ENCODE measurements at regions not wholly inside any gene's neighbourhood (a gene's known extent, or its start where the extent isn't known, plus 50 kb on each side); places are given as distances from the start of the nearest gene placed in this dataset.

GRCh38 chrX:9108054-9108453 lies 74.1 kb upstream of the FAM9B start:
- H3K4me1 ChIP-seq (ENCODE audit: insufficient read depth), result no peaks in the 10 kb centered on the region
- no peaks in the 10 kb centered on the region for H3F3A ChIP-seq (replicated peaks; ENCODE audit: low read depth)
- no peaks in the 10 kb centered on the region for H3K27me3 Mint-ChIP-seq (ENCODE audit: insufficient read depth, low read depth, poor library complexity)
- H3K4me3 Mint-ChIP-seq, result no peak overlapping the region
- TF ChIP-seq STAT1 (IDR thresholded peaks at IDR 0.05; ENCODE audit: unreplicated experiment) (no peak), CREB1 (CRISPR knock-in tag; IDR thresholded peaks at IDR 0.05; ENCODE audit: low read depth) (no peak), ZNF331 (CRISPR knock-in tag; IDR thresholded peaks at IDR 0.05; ENCODE audit: low read depth) (no peak), EZH2 (IDR thresholded peaks at IDR 0.05; ENCODE audit: low read depth, unreplicated experiment) (no peak), ETS1 (IDR thresholded peaks at IDR 0.05) (no peak), CTCF (conservative IDR thresholded peaks at IDR 0.05; ENCODE audit: low read depth in 2 of 2) (no peak), NANOG (IDR thresholded peaks at IDR 0.05; ENCODE audit: borderline replicate concordance) (no peak), EZH2phosphoT487 (IDR thresholded peaks at IDR 0.05; ENCODE audit: unreplicated experiment) (no peak)
- H3K9me2 ChIP-seq (ENCODE audit: insufficient read depth), result no peaks in the 10 kb centered on the region
- H3K27me3 ChIP-seq (ENCODE audit: insufficient read depth), result no peaks in the 10 kb centered on the region
- no peaks in the 10 kb centered on the region for H3K36me3 Mint-ChIP-seq (ENCODE audit: low read depth)
- no peak overlapping the region for H3K27ac Mint-ChIP-seq
- ATAC-seq (no peak), DNase-seq (ENCODE audit: low spot score) (no peak)
- no peaks in the 10 kb centered on the region for H3K4me1 Mint-ChIP-seq
- no peaks in the 10 kb centered on the region for H4K20me1 ChIP-seq (replicated peaks; ENCODE audit: insufficient read depth)
- H3K79me2 ChIP-seq (replicated peaks; ENCODE audit: insufficient read depth), result no peaks in the 10 kb centered on the region
- no peak overlapping the region for H3K4me3 ChIP-seq
- no peak overlapping the region for H2AFZ ChIP-seq
- no peaks in the 10 kb centered on the region for H3K36me3 ChIP-seq (ENCODE audit: insufficient read depth)
- H3K4me2 ChIP-seq, result no peak overlapping the region
- H3K9me3 Mint-ChIP-seq, result no peaks in the 10 kb centered on the region
- H3K27ac ChIP-seq (ENCODE audit: low read depth), result no peak overlapping the region

GRCh38 chrX:9110808-9111207 lies 76.9 kb upstream of the FAM9B start:
- no peak for DNase-seq (ENCODE audit: low spot score)
- 0 out of 3 replicates have a peak, but pooled peaks cover 2% of the 10 kb centered on the region for H3K4me1 Mint-ChIP-seq
- H3K36me3 ChIP-seq (ENCODE audit: insufficient read depth), result no peaks in the 10 kb centered on the region
- H4K20me1 ChIP-seq (replicated peaks; ENCODE audit: insufficient read depth), result no peaks in the 10 kb centered on the region
- no peak overlapping the region for H3K4me2 ChIP-seq
- ATAC-seq, result no peak
- no peak overlapping the region for H2AFZ ChIP-seq
- H3K36me3 Mint-ChIP-seq (ENCODE audit: low read depth), result no peaks in the 10 kb centered on the region
- H3K27me3 Mint-ChIP-seq (ENCODE audit: insufficient read depth, low read depth, poor library complexity), result no peaks in the 10 kb centered on the region
- H3K27me3 ChIP-seq (ENCODE audit: insufficient read depth), result no peaks in the 10 kb centered on the region
- no peak overlapping the region for H3K4me3 Mint-ChIP-seq
- no peak overlapping the region for H3K4me3 ChIP-seq
- no peaks in the 10 kb centered on the region for H3K79me2 ChIP-seq (replicated peaks; ENCODE audit: insufficient read depth)
- no peaks in the 10 kb centered on the region for H3K9me2 ChIP-seq (ENCODE audit: insufficient read depth)
- H3K27ac ChIP-seq (ENCODE audit: low read depth), result no peak overlapping the region
- no peaks in the 10 kb centered on the region; the same call in 1 of the 2 replicates for H3K4me1 ChIP-seq (ENCODE audit: insufficient read depth)
- no peaks in the 10 kb centered on the region for H3F3A ChIP-seq (replicated peaks; ENCODE audit: low read depth)
- H3K27ac Mint-ChIP-seq, result no peak overlapping the region
- H3K9me3 Mint-ChIP-seq, result no peaks in the 10 kb centered on the region
- TF ChIP-seq NANOG (IDR thresholded peaks at IDR 0.05; ENCODE audit: borderline replicate concordance), result no peak
- TF ChIP-seq EZH2 (IDR thresholded peaks at IDR 0.05; ENCODE audit: low read depth, unreplicated experiment), result no peak
- no peak for TF ChIP-seq STAT1 (IDR thresholded peaks at IDR 0.05; ENCODE audit: unreplicated experiment)
- TF ChIP-seq CREB1 (CRISPR knock-in tag; IDR thresholded peaks at IDR 0.05; ENCODE audit: low read depth), result no peak
- TF ChIP-seq REST (IDR thresholded peaks at IDR 0.05; ENCODE audit: unreplicated experiment), result no peak
- no peak for TF ChIP-seq POLR2AphosphoS5 (IDR thresholded peaks at IDR 0.05; ENCODE audit: low read depth)
- no peak for TF ChIP-seq EZH2phosphoT487 (IDR thresholded peaks at IDR 0.05; ENCODE audit: unreplicated experiment)
- no peak for TF ChIP-seq ZNF114 (CRISPR knock-in tag; IDR thresholded peaks at IDR 0.05)

Data from GM23338 (cell line).